H1 (cell line): ENCODE measurements at regions not wholly inside any gene's neighbourhood (a gene's known extent, or its start where the extent isn't known, plus 50 kb on each side); places are given as distances from the start of the nearest gene placed in this dataset.

ENCODE experiments used
- EP300 ChIP-seq, 2 experiments: IDR thresholded peaks; 1 replicate in 1 of 2; 2 replicates in 1 of 2; pipeline ENCODE4 v1.6.1; 2011 to 2012; ENCODE audit warnings: low read depth in 2 of 2, low read length in 2 of 2, mild to moderate bottlenecking in 2 of 2, borderline replicate concordance in 1 of 2, inconsistent platforms in 1 of 2, moderate library complexity in 1 of 2
- EZH2 ChIP-seq: fragments of 200-600 bp; sonication (generic); IDR thresholded peaks from 2 replicates; pipeline ENCODE4 v1.7.1; 2012; ENCODE audit warnings: low read depth, mild to moderate bottlenecking, moderate library complexity, low read length, inconsistent platforms; ENCODE audit not compliant: severe bottlenecking
- MAX ChIP-seq: IDR thresholded peaks from 2 replicates; pipeline ENCODE4 v1.6.1; 2012; ENCODE audit warnings: inconsistent platforms
- SUZ12 ChIP-seq: fragments of 200-600 bp; sonication (generic); IDR thresholded peaks from 2 replicates; pipeline ENCODE4 v1.6.1; 2012; ENCODE audit warnings: mild to moderate bottlenecking, inconsistent platforms, low read length, moderate library complexity, mixed read lengths
- YY1 ChIP-seq: IDR thresholded peaks from 2 replicates; pipeline ENCODE4 v1.6.1; 2011; ENCODE audit warnings: low read depth, mild to moderate bottlenecking, low read length
- TF ChIP-seq, protein P1 (sequence below), 3 experiments: IDR thresholded peaks; 1 replicate in 2 of 3; 2 replicates in 1 of 3; pipeline versions ENCODE4 v1.5.1 to v1.6.1; 2011; ENCODE audit warnings: low read length in 3 of 3, mild to moderate bottlenecking in 3 of 3, inconsistent platforms in 2 of 3, low read depth in 1 of 3, moderate library complexity in 1 of 3; ENCODE audit not compliant: insufficient read depth in 1 of 3; ENCODE audit errors: control extremely low read depth in 1 of 3

DNA sequence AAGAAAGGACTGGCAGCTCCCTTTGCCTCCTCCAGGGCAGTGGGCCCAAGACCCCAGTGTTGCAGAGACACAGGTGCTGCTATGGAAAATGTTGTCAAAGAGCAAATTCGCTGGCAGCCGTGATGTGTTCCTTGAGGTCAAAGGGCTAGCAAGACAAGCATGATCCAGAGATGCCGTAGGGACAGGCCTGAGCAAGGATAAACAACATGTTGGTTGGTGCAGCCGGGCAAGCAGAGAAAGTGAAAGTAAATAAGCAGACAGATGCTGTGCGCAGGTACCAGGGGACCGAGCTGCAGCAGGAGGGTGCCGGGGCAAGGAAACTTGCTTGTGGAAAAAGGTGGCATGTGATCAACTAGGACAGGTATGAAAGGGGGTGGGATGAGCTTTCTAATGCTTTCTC is 125.5 kb upstream of the NECTIN1 start:
- TF ChIP-seq MAX: no peak
- TF ChIP-seq EZH2: no peak
- TF ChIP-seq SUZ12: no peak
- TF ChIP-seq EP300 (IDR thresholded peaks at IDR 0.05; ENCODE audit: borderline replicate concordance in 1 of 2, low read depth in 2 of 2, low read length in 2 of 2): no peak
- no peak for TF ChIP-seq YY1
- TF ChIP-seq, protein P1, sequence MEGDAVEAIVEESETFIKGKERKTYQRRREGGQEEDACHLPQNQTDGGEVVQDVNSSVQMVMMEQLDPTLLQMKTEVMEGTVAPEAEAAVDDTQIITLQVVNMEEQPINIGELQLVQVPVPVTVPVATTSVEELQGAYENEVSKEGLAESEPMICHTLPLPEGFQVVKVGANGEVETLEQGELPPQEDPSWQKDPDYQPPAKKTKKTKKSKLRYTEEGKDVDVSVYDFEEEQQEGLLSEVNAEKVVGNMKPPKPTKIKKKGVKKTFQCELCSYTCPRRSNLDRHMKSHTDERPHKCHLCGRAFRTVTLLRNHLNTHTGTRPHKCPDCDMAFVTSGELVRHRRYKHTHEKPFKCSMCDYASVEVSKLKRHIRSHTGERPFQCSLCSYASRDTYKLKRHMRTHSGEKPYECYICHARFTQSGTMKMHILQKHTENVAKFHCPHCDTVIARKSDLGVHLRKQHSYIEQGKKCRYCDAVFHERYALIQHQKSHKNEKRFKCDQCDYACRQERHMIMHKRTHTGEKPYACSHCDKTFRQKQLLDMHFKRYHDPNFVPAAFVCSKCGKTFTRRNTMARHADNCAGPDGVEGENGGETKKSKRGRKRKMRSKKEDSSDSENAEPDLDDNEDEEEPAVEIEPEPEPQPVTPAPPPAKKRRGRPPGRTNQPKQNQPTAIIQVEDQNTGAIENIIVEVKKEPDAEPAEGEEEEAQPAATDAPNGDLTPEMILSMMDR (IDR thresholded peaks at IDR 0.05; ENCODE audit: control extremely low read depth in 1 of 3, insufficient read depth in 1 of 3, low read depth in 1 of 3, low read length in 3 of 3): no peak
